ENCODE measurements at regions not wholly inside any gene's neighbourhood (a gene's known extent, or its start where the extent isn't known, plus 50 kb on each side); places are given as distances from the start of the nearest gene placed in this dataset.
"Not testable (repeated sequence)": the region's sequence is repeated elsewhere in the genome, so short reads cannot be mapped to it uniquely, and the experiment has no call there.

GRCh38 chr2:89823556-89823955 lies 1132.1 kb downstream of the RPIA start:
- no peak for FAIRE-seq
- DNase-seq, result no peak
- no peaks in the 10 kb centered on the region for H3K36me3 ChIP-seq (ENCODE audit: control insufficient read depth in 2 of 3, insufficient read depth in 3 of 3, low read length in 3 of 3)
- H3K27me3 ChIP-seq (ENCODE audit: control insufficient read depth, insufficient read depth, low read length), result no peaks in the 10 kb centered on the region
- no peak overlapping the region for H3K27ac ChIP-seq (ENCODE audit: low read depth in 2 of 2, low read length in 2 of 2)
- intact Hi-C loops (cut with DNase I), result no loop called here
- peaks cover 26 to 58% (median 33%) of the 10 kb centered on the region in 3 donors for H3K9me3 ChIP-seq (ENCODE audit: control insufficient read depth in 2 of 3, insufficient read depth in 1 of 3, low read length in 3 of 3)
- no peak overlapping the region for H3K4me3 ChIP-seq (ENCODE audit: low read length in 3 of 3)
- no peaks in the 10 kb centered on the region for H3K4me1 ChIP-seq (ENCODE audit: control insufficient read depth in 2 of 3, insufficient read depth in 2 of 3, low read depth in 1 of 3, low read length in 3 of 3)
- H3K9ac ChIP-seq (ENCODE audit: low read length in 3 of 3), result no peak overlapping the region
- TF ChIP-seq CTCF (IDR thresholded peaks at IDR 0.05; ENCODE audit: borderline replicate concordance, extremely low read depth, insufficient read depth), result no peak

GRCh38 chr2:89825034-89825433 lies 1133.6 kb downstream of the RPIA start:
- Histone ChIP-seq H3K27me3 (ENCODE audit: control insufficient read depth, insufficient read depth, low read length) (no peaks in the 10 kb centered on the region), H3K4me1 (ENCODE audit: control insufficient read depth in 2 of 3, insufficient read depth in 2 of 3, low read depth in 1 of 3, low read length in 3 of 3) (no peaks in the 10 kb centered on the region), H3K9ac (ENCODE audit: low read length in 3 of 3) (no peak overlapping the region), H3K9me3 (ENCODE audit: control insufficient read depth in 2 of 3, insufficient read depth in 1 of 3, low read length in 3 of 3) (peaks cover 19 to 43% (median 35%) of the 10 kb centered on the region in 3 donors), H3K36me3 (ENCODE audit: control insufficient read depth in 2 of 3, insufficient read depth in 3 of 3, low read length in 3 of 3) (no peaks in the 10 kb centered on the region), H3K27ac (ENCODE audit: low read depth in 2 of 2, low read length in 2 of 2) (no peak overlapping the region), H3K4me3 (ENCODE audit: low read length in 3 of 3) (no peak overlapping the region)
- no peak for DNase-seq
- TF ChIP-seq CTCF (IDR thresholded peaks at IDR 0.05; ENCODE audit: borderline replicate concordance, extremely low read depth, insufficient read depth), result no peak
- FAIRE-seq, result no peak
- intact Hi-C loops (cut with DNase I), result no loop called here

- H3K36me3 ChIP-seq (ENCODE audit: control insufficient read depth in 2 of 3, insufficient read depth in 3 of 3, low read length in 3 of 3); H3K27ac ChIP-seq (ENCODE audit: low read depth in 2 of 2, low read length in 2 of 2); H3K4me1 ChIP-seq (ENCODE audit: control insufficient read depth in 2 of 3, insufficient read depth in 2 of 3, low read depth in 1 of 3, low read length in 3 of 3); intact Hi-C loops (cut with DNase I); FAIRE-seq; DNase-seq; H3K4me3 ChIP-seq (ENCODE audit: low read length in 3 of 3); H3K9ac ChIP-seq (ENCODE audit: low read length in 3 of 3); H3K27me3 ChIP-seq (ENCODE audit: control insufficient read depth, insufficient read depth, low read length): not testable (repeated sequence)
- peaks cover 11 to 30% (median 28%) of the 10 kb centered on the region in 3 donors for H3K9me3 ChIP-seq (ENCODE audit: control insufficient read depth in 2 of 3, insufficient read depth in 1 of 3, low read length in 3 of 3)
Observed at GRCh38 chr2:89826741-89827140, 1135.3 kb downstream of the RPIA start.

GRCh38 chr2:89827829-89828228 lies 1136.4 kb downstream of the RPIA start:
- H3K4me3 ChIP-seq (ENCODE audit: low read length in 3 of 3); H3K4me1 ChIP-seq (ENCODE audit: control insufficient read depth in 2 of 3, insufficient read depth in 2 of 3, low read depth in 1 of 3, low read length in 3 of 3); H3K27me3 ChIP-seq (ENCODE audit: control insufficient read depth, insufficient read depth, low read length); H3K36me3 ChIP-seq (ENCODE audit: control insufficient read depth in 2 of 3, insufficient read depth in 3 of 3, low read length in 3 of 3); FAIRE-seq; H3K9ac ChIP-seq (ENCODE audit: low read length in 3 of 3); DNase-seq; intact Hi-C loops (cut with DNase I); H3K27ac ChIP-seq (ENCODE audit: low read depth in 2 of 2, low read length in 2 of 2): not testable (repeated sequence)
- peaks cover 14 to 30% (median 18%) of the 10 kb centered on the region in 3 donors for H3K9me3 ChIP-seq (ENCODE audit: control insufficient read depth in 2 of 3, insufficient read depth in 1 of 3, low read length in 3 of 3)

- H3K27me3 ChIP-seq (ENCODE audit: control insufficient read depth, insufficient read depth, low read length); H3K4me3 ChIP-seq (ENCODE audit: low read length in 3 of 3); H3K36me3 ChIP-seq (ENCODE audit: control insufficient read depth in 2 of 3, insufficient read depth in 3 of 3, low read length in 3 of 3); H3K9ac ChIP-seq (ENCODE audit: low read length in 3 of 3); intact Hi-C loops (cut with DNase I); H3K27ac ChIP-seq (ENCODE audit: low read depth in 2 of 2, low read length in 2 of 2); FAIRE-seq; H3K4me1 ChIP-seq (ENCODE audit: control insufficient read depth in 2 of 3, insufficient read depth in 2 of 3, low read depth in 1 of 3, low read length in 3 of 3); DNase-seq: not testable (repeated sequence)
- peaks cover 12 to 28% (median 14%) of the 10 kb centered on the region in 3 donors for H3K9me3 ChIP-seq (ENCODE audit: control insufficient read depth in 2 of 3, insufficient read depth in 1 of 3, low read length in 3 of 3)
Observed at GRCh38 chr2:89828416-89828815, 1136.9 kb downstream of the RPIA start.

- H3K27me3 ChIP-seq (ENCODE audit: control insufficient read depth, insufficient read depth, low read length); H3K36me3 ChIP-seq (ENCODE audit: control insufficient read depth in 2 of 3, insufficient read depth in 3 of 3, low read length in 3 of 3); H3K9ac ChIP-seq (ENCODE audit: low read length in 3 of 3); H3K27ac ChIP-seq (ENCODE audit: low read depth in 2 of 2, low read length in 2 of 2); intact Hi-C loops (cut with DNase I); H3K4me1 ChIP-seq (ENCODE audit: control insufficient read depth in 2 of 3, insufficient read depth in 2 of 3, low read depth in 1 of 3, low read length in 3 of 3); DNase-seq; FAIRE-seq: not testable (repeated sequence)
- Histone ChIP-seq H3K4me3 (ENCODE audit: low read length in 3 of 3) (peak overlapping the region in 1 of 3 donors; percentile 3), H3K9me3 (ENCODE audit: control insufficient read depth in 2 of 3, insufficient read depth in 1 of 3, low read length in 3 of 3) (peaks cover 5 to 31% (median 12%) of the 10 kb centered on the region in 3 donors)
Observed at GRCh38 chr2:89828961-89829631, 1137.6 kb downstream of the RPIA start.

All from kidney (tissue), 13 donors.